Lung (tissue), 11 donors: ENCODE measurements at regions not wholly inside any gene's neighbourhood (a gene's known extent, or its start where the extent isn't known, plus 50 kb on each side); places are given as distances from the start of the nearest gene placed in this dataset.
A peak's percentile ranks its signal among the peaks of the same experiment; 100 is the strongest.

Experiments used
- ATAC-seq: fragments of 200-7000 bp; cut with Tn5 transposase; one replicate; pipeline ENCODE4 v1.9.1; 2020; ENCODE audit warnings: moderate number of reproducible peaks; ENCODE audit not compliant: insufficient read depth, low FRiP score
- DNase-seq, 3 donors: peaks; one replicate each; pipeline ENCODE4 v3.0.0-alpha.2; 2013 to 2017
- H3K27ac ChIP-seq, 2 donors: one replicate each; pipeline ENCODE4 v1.5.1; 2013; ENCODE audit warnings: mild to moderate bottlenecking in 2 of 2, moderate library complexity in 2 of 2, control low read depth in 1 of 2, inconsistent platforms in 1 of 2, low read depth in 1 of 2, low read length in 1 of 2
- H3K27me3 ChIP-seq, 3 donors: one replicate each; pipeline ENCODE4 v1.5.1; 2013; ENCODE audit warnings: low read length in 2 of 3; ENCODE audit not compliant: control insufficient read depth in 3 of 3, insufficient read depth in 3 of 3
- H3K36me3 ChIP-seq, 4 donors: one replicate each; pipeline ENCODE4 v1.5.1; 2013; ENCODE audit warnings: low read length in 4 of 4, mild to moderate bottlenecking in 1 of 4, moderate library complexity in 1 of 4; ENCODE audit not compliant: control insufficient read depth in 4 of 4, insufficient read depth in 4 of 4
- H3K4me1 ChIP-seq, 5 donors: one replicate each; pipeline ENCODE4 v1.5.1; 2013; ENCODE audit warnings: low read length in 5 of 5, mild to moderate bottlenecking in 2 of 5, moderate library complexity in 1 of 5; ENCODE audit not compliant: control insufficient read depth in 5 of 5, insufficient read depth in 5 of 5
- H3K4me3 ChIP-seq: one replicate; pipeline ENCODE4 v1.5.1; 2013; ENCODE audit warnings: mild to moderate bottlenecking, control low read depth, moderate library complexity
- H3K9ac ChIP-seq, 2 donors: one replicate each; pipeline ENCODE4 v1.5.1; 2013; ENCODE audit warnings: low read length in 2 of 2, control low read depth in 1 of 2; ENCODE audit not compliant: insufficient read depth in 1 of 2
- H3K9me3 ChIP-seq, 4 donors: one replicate each; pipeline ENCODE4 v1.5.1; 2013; ENCODE audit warnings: low read length in 3 of 4, mild to moderate bottlenecking in 1 of 4, moderate library complexity in 1 of 4; ENCODE audit not compliant: control insufficient read depth in 4 of 4, insufficient read depth in 3 of 4
- CTCF ChIP-seq: IDR thresholded peaks from 2 replicates; pipeline ENCODE4 v1.5.1; 2012; ENCODE audit warnings: mild to moderate bottlenecking; ENCODE audit errors: control extremely low read depth, extremely low read depth
- WGBS, 2 donors: extraction: QIAGEN DNeasy Blood & Tissue Kit; methylation state at CpG; one replicate each; pipeline ENCODE4 v1.1.7; 2013; 5-methylcytosine and 5-hydroxymethylcytosine counted together
- donor health status: control.
- donor health status: control.
- donor health status: Bipolar disorder and iron deficiency.
- donor health status: healthy.
- donor health status: DM: yes; HTN: yes; CAD: no.

- no peaks in the 10 kb centered on the region for H3K27me3 ChIP-seq
- ATAC-seq, result no peak
- peak in 1 of 3 donors; percentile 32 for DNase-seq
- no peak overlapping the region for H3K27ac ChIP-seq
- H3K36me3 ChIP-seq, result no peaks in the 10 kb centered on the region
- 68 to 71% methylated on average over 6 of the region's 6 CpGs for WGBS, 2 donors
- TF ChIP-seq CTCF, result no peak
- H3K9ac ChIP-seq, result no peak overlapping the region
- peaks cover 0 to 7% (median 2%) of the 10 kb centered on the region in 4 donors for H3K9me3 ChIP-seq
- no peak overlapping the region for H3K4me3 ChIP-seq
- H3K4me1 ChIP-seq, result no peaks in the 10 kb centered on the region
These were observed 126.0 kb upstream of the CAMK1G start for GRCh38 chr1:209457401-209458125.

DNA sequence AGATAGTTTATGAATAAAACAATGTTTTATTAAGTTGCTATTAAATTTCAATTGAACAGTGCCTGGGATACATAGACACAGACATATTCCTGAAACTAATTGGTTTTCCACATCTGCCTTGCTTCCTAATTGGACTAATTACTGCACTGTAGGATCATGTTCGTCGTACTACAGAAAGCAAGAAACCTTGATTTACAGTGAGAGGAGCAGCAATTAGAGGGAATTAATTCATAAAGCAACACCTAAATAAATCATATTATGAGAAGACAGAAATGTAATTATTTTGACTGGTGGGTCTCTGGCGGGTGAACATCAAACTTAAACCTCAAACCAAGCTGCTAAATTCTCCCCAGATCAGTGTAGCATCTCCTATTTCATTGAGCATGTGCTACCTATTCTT, 124.6 kb upstream of the CAMK1G start:
- Histone ChIP-seq H3K4me3 (no peak overlapping the region), H3K36me3 (no peaks in the 10 kb centered on the region), H3K9ac (no peak overlapping the region), H3K4me1 (no peaks in the 10 kb centered on the region), H3K9me3 (peaks cover 0 to 7% (median 2%) of the 10 kb centered on the region in 4 donors), H3K27ac (no peak overlapping the region), H3K27me3 (no peaks in the 10 kb centered on the region)
- ATAC-seq, result no peak
- no peak for DNase-seq
- no peak for TF ChIP-seq CTCF
- WGBS, 2 donors, result 83 to 89% methylated on average over 3 of the region's 3 CpGs

GRCh38 chr1:209461168-209461567, 122.3 kb upstream of the CAMK1G start:
- no peak for DNase-seq
- H3K27me3 ChIP-seq, result no peaks in the 10 kb centered on the region
- H3K27ac ChIP-seq, result no peak overlapping the region
- H3K9ac ChIP-seq, result no peak overlapping the region
- no peak for TF ChIP-seq CTCF
- no peak for ATAC-seq
- H3K4me1 ChIP-seq, result no peaks in the 10 kb centered on the region
- peaks cover 0 to 7% (median 2%) of the 10 kb centered on the region in 4 donors for H3K9me3 ChIP-seq
- H3K36me3 ChIP-seq, result no peaks in the 10 kb centered on the region
- no peak overlapping the region for H3K4me3 ChIP-seq

GRCh38 chr1:209462433-209462832, 121.1 kb upstream of the CAMK1G start:
- peaks cover 0 to 7% (median 2%) of the 10 kb centered on the region in 4 donors for H3K9me3 ChIP-seq
- no peak overlapping the region for H3K27ac ChIP-seq
- DNase-seq, result no peak
- no peaks in the 10 kb centered on the region for H3K27me3 ChIP-seq
- no peak overlapping the region for H3K4me3 ChIP-seq
- no peaks in the 10 kb centered on the region for H3K4me1 ChIP-seq
- H3K9ac ChIP-seq, result no peak overlapping the region
- no peaks in the 10 kb centered on the region for H3K36me3 ChIP-seq
- TF ChIP-seq CTCF, result no peak
- ATAC-seq, result no peak
